Heart left ventricle (tissue), 13 donors: ENCODE measurements at regions not wholly inside any gene's neighbourhood (a gene's known extent, or its start where the extent isn't known, plus 50 kb on each side); places are given as distances from the start of the nearest gene placed in this dataset.

Experiments used
- CTCF ChIP-seq, 12 donors: fragments of 200-600 bp; sonication (generic) in 4 of 12; IDR thresholded peaks; one replicate each; pipeline versions ENCODE4 v1.5.0 to v1.8.0; 2018 to 2022; ENCODE audit warnings: antibody characterized with exemption in 12 of 12, mild to moderate bottlenecking in 5 of 12
- POLR2A ChIP-seq, 2 donors: fragments of 450-650 bp; IDR thresholded peaks; one replicate each; pipeline ENCODE4 v1.6.1; 2017; ENCODE audit warnings: antibody characterized with exemption in 2 of 2, mild to moderate bottlenecking in 2 of 2, moderate library complexity in 2 of 2
- donor health status: ischemic (EF 13 %, LVEDD 7.1; RV severe dilation, severe dysfunction).
- donor health status: DM: no; HTN: yes; CAD: no.
- donor health status: DM: no; HTN: no; CAD: no.
- donor health status: ischemic (EF 25% LVEDD 6.9; RV normal size, moderate dysfunction).
- donor health status: ischemic (EF 25% LVEDD 5.7; RV mildly dilated, moderate dysfunction).
- donor health status: ischemic (EF 35%, LVEDD 5.7; RV mildly dilated, moderate dysfunction).
- donor health status: nonischemic (EF 11% LVEDD 7.7; RV severe dilation, severe dysfunction).
- donor health status: DM: yes; HTN: yes; CAD: no.
- donor health status: PGD.
- donor health status: ischemic (EF 29% LVEDD 5.4; RV normal size, mild dysfunction).
- donor health status: nonischemic (EF 23%, LVEDD 6.1; RV moderate dilation, normal function).

- no peak for TF ChIP-seq POLR2A (IDR thresholded peaks at IDR 0.05)
- no peak for TF ChIP-seq CTCF (IDR thresholded peaks at IDR 0.05)
Measured at GRCh38 chr12:28955491-28955890, 193.6 kb upstream of the FAR2 start.
